ENCODE measurements at regions not wholly inside any gene's neighbourhood (a gene's known extent, or its start where the extent isn't known, plus 50 kb on each side); places are given as distances from the start of the nearest gene placed in this dataset.

DNA sequence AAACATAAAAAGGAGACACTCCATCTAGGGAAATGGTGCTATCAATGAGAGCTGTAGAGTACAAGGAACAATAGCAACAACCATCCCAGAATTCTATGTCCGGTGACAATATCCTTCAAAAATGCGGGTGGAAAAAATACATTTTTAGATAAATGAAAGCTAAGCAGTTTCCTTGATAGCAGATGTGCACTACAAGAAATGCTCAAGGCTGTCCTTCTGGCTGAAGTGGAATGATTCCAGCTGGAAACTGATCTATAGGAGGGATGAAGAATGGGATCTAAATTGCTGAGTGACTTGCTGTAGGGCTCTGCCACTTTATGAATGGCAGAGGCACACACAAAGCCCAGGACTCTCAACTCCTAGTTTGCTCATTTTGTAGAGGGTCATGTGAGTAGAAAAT, 763.1 kb downstream of the C6orf118 start:
- H3K27me3 ChIP-seq: no peaks in the 10 kb centered on the region
- no peak overlapping the region for H3K27ac ChIP-seq
- H3K9me3 ChIP-seq: no peaks in the 10 kb centered on the region
- no peaks in the 10 kb centered on the region for H3K4me1 ChIP-seq
- no peaks in the 10 kb centered on the region for H3K36me3 ChIP-seq
- ATAC-seq (no peak), DNase-seq (no peak)
- TF ChIP-seq, protein P1, sequence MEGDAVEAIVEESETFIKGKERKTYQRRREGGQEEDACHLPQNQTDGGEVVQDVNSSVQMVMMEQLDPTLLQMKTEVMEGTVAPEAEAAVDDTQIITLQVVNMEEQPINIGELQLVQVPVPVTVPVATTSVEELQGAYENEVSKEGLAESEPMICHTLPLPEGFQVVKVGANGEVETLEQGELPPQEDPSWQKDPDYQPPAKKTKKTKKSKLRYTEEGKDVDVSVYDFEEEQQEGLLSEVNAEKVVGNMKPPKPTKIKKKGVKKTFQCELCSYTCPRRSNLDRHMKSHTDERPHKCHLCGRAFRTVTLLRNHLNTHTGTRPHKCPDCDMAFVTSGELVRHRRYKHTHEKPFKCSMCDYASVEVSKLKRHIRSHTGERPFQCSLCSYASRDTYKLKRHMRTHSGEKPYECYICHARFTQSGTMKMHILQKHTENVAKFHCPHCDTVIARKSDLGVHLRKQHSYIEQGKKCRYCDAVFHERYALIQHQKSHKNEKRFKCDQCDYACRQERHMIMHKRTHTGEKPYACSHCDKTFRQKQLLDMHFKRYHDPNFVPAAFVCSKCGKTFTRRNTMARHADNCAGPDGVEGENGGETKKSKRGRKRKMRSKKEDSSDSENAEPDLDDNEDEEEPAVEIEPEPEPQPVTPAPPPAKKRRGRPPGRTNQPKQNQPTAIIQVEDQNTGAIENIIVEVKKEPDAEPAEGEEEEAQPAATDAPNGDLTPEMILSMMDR (IDR thresholded peaks at IDR 0.05): no peak
- TF ChIP-seq POLR2A (IDR thresholded peaks at IDR 0.05): no peak
- WGBS (ENCODE audit: insufficient coverage, low coverage, low lambda C conversion rate, missing lambda C conversion rate): 46% methylated on average over 2 of the region's 2 CpGs
- intact Hi-C loops (cut with DNase I): no loop called here
- H3K4me3 ChIP-seq: no peak overlapping the region

DNA sequence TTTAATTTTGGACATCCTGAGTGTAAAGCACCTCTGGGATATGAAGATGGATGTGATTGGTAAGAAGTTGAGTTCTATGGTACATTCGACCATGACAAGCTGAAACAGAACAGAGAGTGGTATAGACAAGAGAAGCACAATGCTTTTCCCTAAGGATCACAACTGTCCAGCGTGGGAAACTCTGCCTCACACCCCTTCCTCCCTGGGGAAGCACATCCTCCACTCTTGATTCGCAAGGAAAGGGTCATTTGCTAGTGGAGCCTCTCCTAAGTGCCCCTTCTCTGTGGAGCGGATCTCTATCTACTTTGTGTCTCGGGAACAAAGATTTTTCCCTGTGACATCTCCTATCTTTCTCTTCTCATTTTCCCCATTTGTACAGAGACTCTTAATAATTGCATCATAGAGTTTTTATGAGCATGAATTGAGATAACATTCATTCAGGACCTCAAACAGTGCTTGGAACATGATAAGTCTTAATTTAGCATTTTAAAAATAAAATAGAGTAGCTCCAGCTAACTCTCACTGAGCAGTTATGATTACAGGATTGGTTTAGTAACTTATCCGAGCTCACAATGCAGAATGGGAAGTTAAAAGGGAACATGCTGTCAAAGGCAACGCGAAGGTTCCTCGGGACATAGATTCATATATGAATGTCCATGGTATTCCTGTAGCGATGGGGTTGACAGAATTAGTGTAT, 775.2 kb downstream of the C6orf118 start:
- Histone ChIP-seq H3K9me3 (no peaks in the 10 kb centered on the region), H3K4me1 (no peaks in the 10 kb centered on the region), H3K27me3 (no peaks in the 10 kb centered on the region), H3K4me3 (no peak overlapping the region), H3K27ac (no peak overlapping the region), H3K36me3 (no peaks in the 10 kb centered on the region)
- intact Hi-C loops (cut with DNase I): no loop called here
- DNase-seq (no peak), ATAC-seq (no peak)
- WGBS (ENCODE audit: insufficient coverage, low coverage, low lambda C conversion rate, missing lambda C conversion rate): 54% methylated on average over 10 of the region's 10 CpGs
- TF ChIP-seq POLR2A (IDR thresholded peaks at IDR 0.05): no peak
- TF ChIP-seq, protein P1 (IDR thresholded peaks at IDR 0.05): no peak

DNA sequence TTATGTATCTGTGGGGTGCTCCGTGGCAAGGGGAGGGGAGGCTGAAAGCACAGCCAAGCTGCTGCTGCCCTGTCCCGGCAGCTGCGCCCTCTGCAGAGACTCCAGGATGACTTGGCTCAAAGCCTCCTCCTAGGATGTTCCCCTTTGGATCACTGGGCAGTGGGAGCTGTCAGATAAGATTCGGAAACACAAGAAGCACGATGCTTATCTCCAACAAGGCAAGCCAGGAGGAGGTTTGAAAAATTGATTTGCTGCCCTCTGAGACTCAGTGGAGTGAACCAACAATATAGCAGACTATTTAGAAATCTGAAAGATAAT, 776.4 kb downstream of the C6orf118 start:
- intact Hi-C loops (cut with DNase I): no loop called here
- H3K9me3 ChIP-seq: no peaks in the 10 kb centered on the region
- no peak for DNase-seq
- H3K36me3 ChIP-seq: no peaks in the 10 kb centered on the region
- H3K27me3 ChIP-seq: no peaks in the 10 kb centered on the region
- WGBS (ENCODE audit: insufficient coverage, low coverage, low lambda C conversion rate, missing lambda C conversion rate): 10% methylated on average over 4 of the region's 5 CpGs
- H3K4me1 ChIP-seq: no peaks in the 10 kb centered on the region
- TF ChIP-seq POLR2A (IDR thresholded peaks at IDR 0.05): no peak
- TF ChIP-seq, protein P1 (IDR thresholded peaks at IDR 0.05): no peak
- no peak overlapping the region for H3K27ac ChIP-seq
- ATAC-seq: no peak
- H3K4me3 ChIP-seq: no peak overlapping the region

DNA sequence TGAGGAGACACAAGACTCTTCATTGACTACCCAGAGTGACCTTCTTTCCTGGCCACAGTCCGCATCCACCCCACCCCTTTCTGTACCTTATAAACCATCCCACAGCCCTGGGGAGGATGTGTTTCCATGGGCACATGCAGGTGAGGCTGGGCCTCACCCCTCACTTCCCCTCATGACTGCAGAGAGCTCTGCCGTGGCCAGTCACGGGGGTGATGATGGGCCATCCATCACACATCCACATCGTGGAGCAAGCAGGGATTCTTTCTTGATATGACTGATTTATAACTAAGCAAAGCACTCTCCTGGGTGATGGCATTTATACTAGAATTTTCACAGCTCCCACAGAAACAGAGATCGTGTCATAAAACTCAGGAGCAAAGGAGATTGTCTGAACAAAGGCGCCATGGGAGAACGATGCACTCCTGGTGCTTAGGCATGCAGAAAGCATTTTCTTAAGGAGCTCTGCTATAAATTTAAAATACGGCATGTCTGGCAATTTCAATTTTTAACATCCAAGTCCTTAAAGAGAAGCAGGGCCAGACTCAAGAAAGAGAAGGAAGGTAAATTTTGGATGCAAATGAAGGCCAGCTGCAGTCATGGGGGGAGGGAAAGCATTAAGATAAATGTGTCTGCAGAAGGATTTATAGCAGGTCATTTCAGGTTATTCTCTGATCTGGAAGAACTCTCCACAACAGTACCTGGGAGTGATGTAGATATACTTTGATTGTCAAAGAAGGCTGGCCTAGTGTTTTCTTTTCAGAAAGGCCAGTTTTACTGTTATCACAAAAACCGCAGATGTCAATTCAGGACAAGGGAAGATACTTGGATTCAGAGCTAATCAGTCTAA, 777.0 kb downstream of the C6orf118 start:
- no peak for DNase-seq
- TF ChIP-seq, protein P1 (IDR thresholded peaks at IDR 0.05): no peak
- no peak for TF ChIP-seq POLR2A (IDR thresholded peaks at IDR 0.05)
- H3K4me3 ChIP-seq: no peak overlapping the region
- H3K4me1 ChIP-seq: no peaks in the 10 kb centered on the region
- ATAC-seq: no peak
- no peaks in the 10 kb centered on the region for H3K36me3 ChIP-seq
- no peaks in the 10 kb centered on the region for H3K9me3 ChIP-seq
- intact Hi-C loops (cut with DNase I): no loop called here
- no peaks in the 10 kb centered on the region for H3K27me3 ChIP-seq
- WGBS (ENCODE audit: insufficient coverage, low coverage, low lambda C conversion rate, missing lambda C conversion rate): 59% methylated on average over 9 of the region's 9 CpGs
- H3K27ac ChIP-seq: no peak overlapping the region
